HG03108 (cell line): ENCODE measurements at regions not wholly inside any gene's neighbourhood (a gene's known extent, or its start where the extent isn't known, plus 50 kb on each side); places are given as distances from the start of the nearest gene placed in this dataset.
"Not testable (repeated sequence)": the region's sequence is repeated elsewhere in the genome, so short reads cannot be mapped to it uniquely, and the experiment has no call there.

ENCODE experiments used
- ATAC-seq: cut with Tn5 transposase; IDR thresholded peaks from one replicate; pipeline ENCODE4 v1.9.1; 2021; ENCODE audit warnings: moderate library complexity; ENCODE audit not compliant: unreplicated experiment

- ATAC-seq = no peak
Measured at GRCh38 chr4:141340458-141340857, 119.8 kb downstream of the ZNF330 start.

GRCh38 chr4:141346144-141346543 lies 125.4 kb downstream of the ZNF330 start:
- ATAC-seq = no peak

DNA sequence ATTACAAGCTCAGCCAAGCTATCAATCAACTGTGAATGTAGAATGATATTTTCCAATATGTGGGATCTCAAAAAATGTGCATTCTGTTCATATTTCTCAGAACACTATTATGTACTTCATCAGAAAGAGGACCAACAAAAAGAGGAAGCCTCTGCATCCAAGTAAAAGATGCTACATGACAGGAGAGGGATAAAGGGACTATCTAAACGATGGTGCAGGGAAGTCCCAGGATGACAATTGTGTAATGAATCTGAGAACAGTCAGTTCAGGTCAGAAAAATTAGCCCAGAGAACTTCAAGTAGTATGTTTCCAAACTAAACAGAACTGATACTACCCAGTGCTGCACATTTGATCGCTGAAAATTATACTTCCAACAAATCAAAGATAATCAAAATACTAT lies 127.0 kb downstream of the ZNF330 start:
- no peak for ATAC-seq

DNA sequence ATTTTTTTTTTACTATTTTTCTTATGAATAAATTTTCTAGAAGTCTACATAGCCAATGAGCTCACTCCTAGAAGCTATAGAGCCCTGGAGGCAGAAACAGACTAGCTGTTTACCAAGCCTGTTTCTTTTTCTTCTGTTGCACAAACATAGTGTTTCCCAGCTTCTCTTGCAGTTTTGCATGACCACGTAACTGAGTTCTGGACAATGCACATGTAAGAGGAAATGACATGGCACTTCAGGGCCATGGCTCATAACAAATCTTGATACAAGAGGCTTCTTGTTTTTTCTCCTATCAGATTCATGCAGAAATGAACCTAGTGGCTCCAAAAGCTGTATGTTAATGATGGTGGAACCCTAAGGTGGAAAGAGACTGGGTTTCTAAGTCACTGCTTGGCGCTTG lies 127.4 kb downstream of the ZNF330 start:
- no peak for ATAC-seq

GRCh38 chr4:141348573-141348972 lies 127.9 kb downstream of the ZNF330 start:
- ATAC-seq = no peak

- no peak for ATAC-seq
Measured at GRCh38 chr4:141349236-141349635, 128.5 kb downstream of the ZNF330 start.

- no peak for ATAC-seq
Measured at GRCh38 chr4:141350122-141350905, 129.6 kb downstream of the ZNF330 start.

GRCh38 chr4:141352331-141352730 lies 131.6 kb downstream of the ZNF330 start:
- ATAC-seq = no peak

DNA sequence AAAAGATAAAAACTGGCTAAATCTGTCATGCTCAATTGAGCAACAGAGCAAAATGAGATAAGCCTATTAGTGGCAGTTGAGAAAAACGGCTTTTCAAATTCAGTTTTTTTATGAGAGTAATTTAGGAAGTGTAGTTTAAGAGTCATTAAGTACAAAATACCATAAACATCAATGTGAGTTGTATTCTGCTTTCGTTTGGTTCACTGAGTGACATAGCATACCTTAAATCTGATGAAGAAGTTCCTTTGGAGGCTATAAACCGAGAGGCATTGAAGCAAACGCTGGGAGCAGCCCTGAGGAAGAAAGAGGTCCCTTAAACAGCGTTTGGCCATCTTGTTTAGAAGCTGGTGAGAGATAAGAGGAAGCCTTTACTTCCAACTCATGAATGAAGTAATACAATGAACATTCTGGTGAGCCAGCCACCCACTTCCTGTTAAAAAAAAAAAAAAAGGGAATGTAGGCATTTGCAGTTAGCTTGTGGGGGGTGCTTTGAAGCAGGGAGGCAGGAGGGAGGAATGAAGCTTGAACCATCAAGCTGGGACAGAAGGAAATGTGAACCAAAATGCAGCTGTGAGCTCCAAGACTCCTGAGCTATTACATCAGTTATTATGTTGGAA lies 132.3 kb downstream of the ZNF330 start:
- no peak for ATAC-seq

- ATAC-seq = no peak
Measured at GRCh38 chr4:141356321-141356962, 135.7 kb downstream of the ZNF330 start.

- ATAC-seq = no peak
Measured at GRCh38 chr4:141356963-141357335, 136.3 kb downstream of the ZNF330 start.

DNA sequence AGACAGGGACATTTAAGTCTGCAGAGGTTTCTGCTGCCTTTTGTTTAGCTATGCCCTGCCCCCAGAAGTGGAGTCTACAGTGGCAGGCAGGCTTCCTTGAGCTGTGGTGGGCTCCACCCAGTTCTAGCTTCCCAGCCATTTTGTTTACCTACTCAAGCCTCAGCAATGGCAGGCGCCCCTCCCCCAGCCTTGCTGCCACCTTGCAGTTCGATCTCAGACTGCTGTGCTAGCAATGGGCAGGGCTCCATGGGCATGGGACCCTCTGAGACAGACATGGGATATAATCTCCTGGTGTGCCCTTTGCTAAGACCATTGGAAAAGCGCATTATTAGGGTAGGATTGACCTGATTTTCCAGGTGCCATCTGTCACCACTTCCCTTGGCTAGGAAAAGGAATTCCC lies 147.5 kb downstream of the ZNF330 start:
- not testable (repeated sequence) for ATAC-seq

- ATAC-seq = no peak
Measured at GRCh38 chr4:141371206-141371605, 150.5 kb downstream of the ZNF330 start.

DNA sequence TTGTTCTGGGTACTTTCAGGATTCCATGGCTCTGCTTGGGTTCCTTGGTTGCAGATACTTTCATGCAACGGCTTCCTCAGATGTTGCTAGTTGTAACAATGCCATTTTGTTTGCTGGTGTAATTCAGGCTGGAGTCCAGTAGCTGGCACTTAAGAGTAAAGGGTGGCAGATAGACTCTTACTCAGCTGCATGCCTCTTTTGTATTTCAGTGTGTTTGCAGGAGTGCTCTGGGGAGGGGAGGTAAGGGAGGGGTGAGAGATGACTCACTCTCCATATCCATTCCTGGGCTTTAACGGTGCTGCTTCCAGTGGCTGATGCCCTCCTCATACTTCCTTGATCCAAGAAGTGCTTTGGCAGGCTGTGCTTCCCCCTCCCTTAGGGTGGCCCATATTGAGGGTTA lies 155.2 kb downstream of the ZNF330 start:
- ATAC-seq = no peak

DNA sequence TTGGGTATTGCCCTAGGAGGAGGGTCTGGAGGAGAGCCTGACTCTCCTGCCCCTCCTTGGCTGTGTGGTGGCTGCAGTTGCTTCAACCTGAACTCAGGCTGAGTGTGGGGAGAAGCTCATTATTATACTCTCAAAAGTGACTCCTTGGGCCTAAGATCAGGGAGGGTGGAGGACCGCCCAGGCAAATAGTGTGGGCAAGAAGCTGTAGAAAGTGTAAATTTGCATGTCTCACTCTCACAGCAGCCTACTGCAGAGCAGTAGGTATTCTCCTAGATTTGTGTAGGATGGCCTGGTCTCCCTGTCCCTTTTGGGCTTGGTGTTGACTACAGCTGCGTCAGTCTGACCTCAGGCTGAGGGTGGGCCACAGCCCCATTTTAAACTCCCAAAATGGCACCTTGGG lies 156.1 kb downstream of the ZNF330 start:
- ATAC-seq = no peak

DNA sequence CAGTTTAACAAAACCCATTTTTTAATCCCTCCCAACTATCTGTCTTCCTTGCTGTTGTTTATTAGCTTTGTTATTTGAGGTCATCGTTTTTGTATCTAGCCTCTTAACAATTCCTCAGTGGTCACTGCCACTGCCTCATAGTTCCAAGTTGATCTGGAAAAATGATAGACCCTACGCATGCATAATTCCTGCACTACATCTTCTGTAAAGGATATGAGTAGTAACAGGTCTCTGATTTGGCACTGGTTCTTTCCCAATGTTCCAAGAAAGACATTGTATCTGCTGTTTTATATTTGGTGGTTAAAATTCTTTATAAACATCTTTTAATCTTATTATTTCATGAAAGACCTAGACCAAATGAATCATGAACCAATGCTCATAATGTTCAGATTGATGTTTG lies 166.6 kb downstream of the ZNF330 start:
- no peak for ATAC-seq

GRCh38 chr4:141388481-141388880 lies 167.8 kb downstream of the ZNF330 start:
- ATAC-seq = no peak

DNA sequence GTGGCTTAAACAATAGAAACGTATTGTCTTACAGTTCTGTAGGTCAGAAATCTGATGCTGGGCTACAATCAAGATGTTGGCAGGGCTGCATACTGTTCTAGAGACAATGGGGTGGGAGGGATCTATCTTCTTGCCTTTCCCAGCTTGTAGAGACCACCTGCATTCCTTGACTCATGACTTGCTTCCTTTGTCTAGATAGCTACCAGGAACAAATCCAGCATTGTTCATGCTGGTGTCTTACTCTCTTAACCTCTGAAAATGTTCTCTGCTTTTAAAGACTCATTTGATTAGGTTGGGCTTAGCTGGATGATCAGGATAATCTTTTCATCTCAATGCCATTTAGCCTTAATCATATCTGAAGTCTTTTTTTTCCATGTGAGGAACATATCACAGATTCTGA lies 169.0 kb downstream of the ZNF330 start:
- ATAC-seq = no peak

- no peak for ATAC-seq
Measured at GRCh38 chr4:141390571-141390970, 169.9 kb downstream of the ZNF330 start.

GRCh38 chr4:141391293-141391692 lies 170.6 kb downstream of the ZNF330 start:
- no peak for ATAC-seq

- no peak for ATAC-seq
Measured at GRCh38 chr4:141391771-141392170, 171.1 kb downstream of the ZNF330 start.

GRCh38 chr4:141395246-141395830 lies 174.6 kb downstream of the ZNF330 start:
- ATAC-seq = no peak
